HepG2 (cell line): ENCODE measurements at regions not wholly inside any gene's neighbourhood (a gene's known extent, or its start where the extent isn't known, plus 50 kb on each side); places are given as distances from the start of the nearest gene placed in this dataset.

Experiments
- PHF8 ChIP-seq: sonication (generic); formaldehyde crosslinking; IDR thresholded peaks from 2 replicates; pipeline ENCODE4 v1.5.0; 2020; ENCODE audit warnings: missing genetic modification reagents
- POLR2AphosphoS2 ChIP-seq: IDR thresholded peaks from 2 replicates; pipeline ENCODE4 v1.6.1; 2011; ENCODE audit warnings: low read depth, low read length, improper control_type of control experiment
- ZFP36 ChIP-seq: fragments of 150-350 bp; IDR thresholded peaks from 2 replicates; pipeline ENCODE4 v1.6.1; 2018; ENCODE audit warnings: borderline replicate concordance, low read length, low read depth; ENCODE audit not compliant: partially characterized antibody
- ZFX ChIP-seq: sonication (generic); formaldehyde crosslinking; IDR thresholded peaks from 2 replicates; pipeline ENCODE4 v1.4.0; 2020; ENCODE audit warnings: mild to moderate bottlenecking, low read depth, missing genetic modification reagents, moderate library complexity
- ZNF615 ChIP-seq: sonication (generic); formaldehyde crosslinking; IDR thresholded peaks from 2 replicates; pipeline ENCODE4 v1.5.0; 2020; ENCODE audit warnings: mild to moderate bottlenecking, missing genetic modification reagents, borderline replicate concordance
- ZNF768 ChIP-seq: sonication (generic); formaldehyde crosslinking; IDR thresholded peaks from 2 replicates; pipeline ENCODE4 v1.4.0; 2020; ENCODE audit warnings: missing genetic modification reagents
- ZSCAN29 ChIP-seq: sonication (generic); formaldehyde crosslinking; conservative IDR thresholded peaks from 2 replicates; pipeline ENCODE4 v1.4.0; 2020; ENCODE audit warnings: mild to moderate bottlenecking, missing genetic modification reagents
- TF ChIP-seq, protein P1 (sequence below): sonication (generic); formaldehyde crosslinking; conservative IDR thresholded peaks from 2 replicates; pipeline ENCODE4 v1.4.0; 2020; ENCODE audit warnings: missing genetic modification reagents
- TF ChIP-seq, protein P2 (sequence below): sonication (generic); formaldehyde crosslinking; IDR thresholded peaks from 2 replicates; pipeline ENCODE4 v1.5.0; 2020; ENCODE audit warnings: mild to moderate bottlenecking, missing genetic modification reagents, moderate library complexity

DNA sequence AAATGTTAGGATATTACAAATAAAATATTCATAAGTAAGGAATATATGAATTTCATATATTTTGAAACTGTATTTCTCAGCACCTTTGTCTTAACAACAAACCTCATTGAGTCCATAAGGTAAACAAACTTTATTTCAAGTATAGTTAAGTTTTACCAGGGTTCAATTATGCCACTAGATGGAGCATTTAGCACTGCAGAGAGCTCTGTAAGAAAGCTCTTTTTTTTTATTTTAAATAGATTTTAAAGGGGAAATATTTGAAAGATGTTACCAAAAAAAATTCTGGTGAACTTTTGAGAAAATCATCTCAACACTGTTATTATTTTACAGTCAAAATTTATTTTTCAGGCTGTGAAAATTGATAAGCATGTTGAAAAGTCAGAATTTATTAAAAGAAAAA is 955.2 kb upstream of the EYS start:
- TF ChIP-seq PHF8 (CRISPR knock-in tag): no peak
- no peak for TF ChIP-seq POLR2AphosphoS2
- TF ChIP-seq ZNF615 (CRISPR knock-in tag): no peak
- TF ChIP-seq, protein P1, sequence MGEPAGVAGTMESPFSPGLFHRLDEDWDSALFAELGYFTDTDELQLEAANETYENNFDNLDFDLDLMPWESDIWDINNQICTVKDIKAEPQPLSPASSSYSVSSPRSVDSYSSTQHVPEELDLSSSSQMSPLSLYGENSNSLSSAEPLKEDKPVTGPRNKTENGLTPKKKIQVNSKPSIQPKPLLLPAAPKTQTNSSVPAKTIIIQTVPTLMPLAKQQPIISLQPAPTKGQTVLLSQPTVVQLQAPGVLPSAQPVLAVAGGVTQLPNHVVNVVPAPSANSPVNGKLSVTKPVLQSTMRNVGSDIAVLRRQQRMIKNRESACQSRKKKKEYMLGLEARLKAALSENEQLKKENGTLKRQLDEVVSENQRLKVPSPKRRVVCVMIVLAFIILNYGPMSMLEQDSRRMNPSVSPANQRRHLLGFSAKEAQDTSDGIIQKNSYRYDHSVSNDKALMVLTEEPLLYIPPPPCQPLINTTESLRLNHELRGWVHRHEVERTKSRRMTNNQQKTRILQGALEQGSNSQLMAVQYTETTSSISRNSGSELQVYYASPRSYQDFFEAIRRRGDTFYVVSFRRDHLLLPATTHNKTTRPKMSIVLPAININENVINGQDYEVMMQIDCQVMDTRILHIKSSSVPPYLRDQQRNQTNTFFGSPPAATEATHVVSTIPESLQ (CRISPR knock-in tag): no peak
- TF ChIP-seq ZFP36: no peak
- no peak for TF ChIP-seq ZFX (CRISPR knock-in tag)
- TF ChIP-seq ZSCAN29 (CRISPR knock-in tag): no peak
- TF ChIP-seq, protein P2, sequence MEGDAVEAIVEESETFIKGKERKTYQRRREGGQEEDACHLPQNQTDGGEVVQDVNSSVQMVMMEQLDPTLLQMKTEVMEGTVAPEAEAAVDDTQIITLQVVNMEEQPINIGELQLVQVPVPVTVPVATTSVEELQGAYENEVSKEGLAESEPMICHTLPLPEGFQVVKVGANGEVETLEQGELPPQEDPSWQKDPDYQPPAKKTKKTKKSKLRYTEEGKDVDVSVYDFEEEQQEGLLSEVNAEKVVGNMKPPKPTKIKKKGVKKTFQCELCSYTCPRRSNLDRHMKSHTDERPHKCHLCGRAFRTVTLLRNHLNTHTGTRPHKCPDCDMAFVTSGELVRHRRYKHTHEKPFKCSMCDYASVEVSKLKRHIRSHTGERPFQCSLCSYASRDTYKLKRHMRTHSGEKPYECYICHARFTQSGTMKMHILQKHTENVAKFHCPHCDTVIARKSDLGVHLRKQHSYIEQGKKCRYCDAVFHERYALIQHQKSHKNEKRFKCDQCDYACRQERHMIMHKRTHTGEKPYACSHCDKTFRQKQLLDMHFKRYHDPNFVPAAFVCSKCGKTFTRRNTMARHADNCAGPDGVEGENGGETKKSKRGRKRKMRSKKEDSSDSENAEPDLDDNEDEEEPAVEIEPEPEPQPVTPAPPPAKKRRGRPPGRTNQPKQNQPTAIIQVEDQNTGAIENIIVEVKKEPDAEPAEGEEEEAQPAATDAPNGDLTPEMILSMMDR (CRISPR knock-in tag): no peak
- no peak for TF ChIP-seq ZNF768 (CRISPR knock-in tag)
